ENCODE measurements at regions not wholly inside any gene's neighbourhood (a gene's known extent, or its start where the extent isn't known, plus 50 kb on each side); places are given as distances from the start of the nearest gene placed in this dataset.
A peak's percentile ranks its signal among the peaks of the same experiment; 100 is the strongest.

GRCh38 chr21:29396951-29397455, 98.3 kb downstream of the BACH1 start:
- no peak overlapping the region for H3K4me3 ChIP-seq (ENCODE audit: low read depth, low read length)
- TF ChIP-seq, protein P1, sequence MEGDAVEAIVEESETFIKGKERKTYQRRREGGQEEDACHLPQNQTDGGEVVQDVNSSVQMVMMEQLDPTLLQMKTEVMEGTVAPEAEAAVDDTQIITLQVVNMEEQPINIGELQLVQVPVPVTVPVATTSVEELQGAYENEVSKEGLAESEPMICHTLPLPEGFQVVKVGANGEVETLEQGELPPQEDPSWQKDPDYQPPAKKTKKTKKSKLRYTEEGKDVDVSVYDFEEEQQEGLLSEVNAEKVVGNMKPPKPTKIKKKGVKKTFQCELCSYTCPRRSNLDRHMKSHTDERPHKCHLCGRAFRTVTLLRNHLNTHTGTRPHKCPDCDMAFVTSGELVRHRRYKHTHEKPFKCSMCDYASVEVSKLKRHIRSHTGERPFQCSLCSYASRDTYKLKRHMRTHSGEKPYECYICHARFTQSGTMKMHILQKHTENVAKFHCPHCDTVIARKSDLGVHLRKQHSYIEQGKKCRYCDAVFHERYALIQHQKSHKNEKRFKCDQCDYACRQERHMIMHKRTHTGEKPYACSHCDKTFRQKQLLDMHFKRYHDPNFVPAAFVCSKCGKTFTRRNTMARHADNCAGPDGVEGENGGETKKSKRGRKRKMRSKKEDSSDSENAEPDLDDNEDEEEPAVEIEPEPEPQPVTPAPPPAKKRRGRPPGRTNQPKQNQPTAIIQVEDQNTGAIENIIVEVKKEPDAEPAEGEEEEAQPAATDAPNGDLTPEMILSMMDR (IDR thresholded peaks at IDR 0.05; ENCODE audit: insufficient read depth, low read length) = no peak
- no peak for DNase-seq (ENCODE audit: low read depth)

GRCh38 chr21:29403301-29403700, 104.6 kb downstream of the BACH1 start:
- TF ChIP-seq, protein P1 (IDR thresholded peaks at IDR 0.05; ENCODE audit: insufficient read depth, low read length) = no peak
- H3K4me3 ChIP-seq (ENCODE audit: low read depth, low read length) = no peak overlapping the region
- DNase-seq (ENCODE audit: low read depth) = peak; percentile 20

DNA sequence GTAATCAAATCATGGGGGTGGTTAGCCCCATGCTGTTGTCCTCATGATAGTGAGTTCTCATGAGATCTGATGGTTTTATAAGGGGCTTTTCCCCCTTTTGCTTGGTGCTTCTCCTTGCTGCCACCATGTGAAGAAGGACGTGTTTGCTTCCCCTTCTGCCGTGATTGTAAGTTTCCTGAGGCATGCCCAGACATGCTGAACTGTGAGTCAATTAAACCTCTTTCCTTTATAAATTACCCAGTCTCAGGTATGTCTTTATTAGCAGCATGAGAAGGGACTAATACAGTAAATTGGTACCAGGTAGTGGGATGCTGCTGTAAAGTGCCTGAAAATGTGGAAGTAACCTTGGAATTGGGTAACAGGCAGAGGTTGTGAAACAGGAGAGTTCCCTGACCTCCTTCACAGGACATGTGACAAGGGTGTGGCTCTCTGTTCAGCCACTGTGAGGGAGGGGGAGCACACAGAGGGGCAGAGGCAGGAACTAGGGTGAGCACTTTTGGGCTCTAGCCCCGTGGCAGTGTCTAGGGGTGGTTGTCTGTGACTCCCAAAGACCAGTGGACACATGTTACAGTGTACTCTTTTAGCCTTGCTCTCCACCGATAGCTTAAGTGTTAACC, 105.3 kb downstream of the BACH1 start:
- TF ChIP-seq, protein P1 (IDR thresholded peaks at IDR 0.05; ENCODE audit: insufficient read depth, low read length) = no peak
- H3K4me3 ChIP-seq (ENCODE audit: low read depth, low read length) = no peak overlapping the region
- DNase-seq (ENCODE audit: low read depth) = peak; percentile 8

DNA sequence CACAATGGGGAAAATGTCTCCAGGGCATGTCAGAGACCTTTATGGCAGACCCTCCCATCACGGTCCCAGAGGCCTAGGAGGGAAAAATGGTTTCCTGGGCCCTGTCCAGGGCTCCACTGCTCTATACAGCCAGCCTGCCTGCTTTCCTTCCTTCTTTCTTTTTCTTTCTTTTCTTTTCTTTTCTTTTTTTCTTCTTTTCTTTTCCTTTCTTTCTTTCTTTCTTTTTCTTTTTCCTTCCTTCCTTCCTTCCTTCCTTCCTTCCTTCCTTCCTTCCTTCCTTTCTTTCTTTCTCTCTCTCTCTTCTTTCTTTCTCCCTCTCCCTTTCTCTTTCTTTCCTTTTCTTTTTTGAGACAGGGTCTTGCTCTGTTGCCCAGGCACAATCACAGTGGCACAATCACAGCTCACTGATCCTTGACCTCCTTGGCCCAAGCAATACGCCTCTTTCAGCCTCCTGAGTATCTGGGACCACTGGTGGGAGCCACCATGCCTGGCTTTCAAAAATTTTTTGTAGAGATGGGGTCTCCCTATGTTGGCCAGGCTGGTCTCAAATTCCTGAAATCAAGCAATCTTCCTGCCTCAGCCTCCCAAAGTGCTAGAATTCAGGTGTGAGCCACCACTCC, 106.9 kb downstream of the BACH1 start:
- H3K4me3 ChIP-seq (ENCODE audit: low read depth, low read length) = no peak overlapping the region
- TF ChIP-seq, protein P1 (IDR thresholded peaks at IDR 0.05; ENCODE audit: insufficient read depth, low read length) = no peak
- no peak for DNase-seq (ENCODE audit: low read depth)

- peak; percentile 30 for DNase-seq (ENCODE audit: low read depth)
- no peak overlapping the region for H3K4me3 ChIP-seq (ENCODE audit: low read depth, low read length)
- TF ChIP-seq, protein P1 (IDR thresholded peaks at IDR 0.05; ENCODE audit: insufficient read depth, low read length) = no peak
Observed at GRCh38 chr21:29406385-29406784, 107.7 kb downstream of the BACH1 start.

GRCh38 chr21:29407571-29407970, 108.8 kb downstream of the BACH1 start:
- TF ChIP-seq, protein P1 (IDR thresholded peaks at IDR 0.05; ENCODE audit: insufficient read depth, low read length) = no peak
- no peak overlapping the region for H3K4me3 ChIP-seq (ENCODE audit: low read depth, low read length)
- DNase-seq (ENCODE audit: low read depth) = no peak
